AG04450 (cell line): ENCODE measurements at regions not wholly inside any gene's neighbourhood (a gene's known extent, or its start where the extent isn't known, plus 50 kb on each side); places are given as distances from the start of the nearest gene placed in this dataset.

Experiments
- CTCF ChIA-PET: fragments of 300-600, 350-600 bp; formaldehyde crosslinking; extraction: SDS; loops from one replicate; lab custom pipeline; 2022; ENCODE audit warnings: antibody characterized with exemption, inconsistent platforms; lab: Charles Lee
- POLR2A ChIA-PET: fragments of 350-600 bp; formaldehyde crosslinking; extraction: SDS; loops from one replicate; lab custom pipeline; 2021; ENCODE audit warnings: antibody characterized with exemption, inconsistent platforms; lab: Yijun Ruan, JAX
- DNase-seq: peaks from one replicate; pipeline ENCODE4 v3.0.0-alpha.2; 2011; ENCODE audit warnings: low read depth, low spot score
- H3K27ac ChIP-seq: one replicate; pipeline ENCODE4 v1.5.1; 2012; ENCODE audit warnings: low read depth, low read length, control low read depth
- H3K27me3 ChIP-seq: one replicate; pipeline ENCODE4 v1.6.0; 2012; ENCODE audit warnings: low read length; ENCODE audit not compliant: control insufficient read depth, insufficient read depth
- H3K4me3 ChIP-seq: 2 replicates; pipeline ENCODE4 v1.5.1; 2011; ENCODE audit warnings: mild to moderate bottlenecking, low read depth, low read length, control low read depth
- H3K9me3 ChIP-seq: 2 replicates; pipeline ENCODE4 v1.5.1; 2012; ENCODE audit warnings: low read length; ENCODE audit not compliant: control insufficient read depth, insufficient read depth
- CTCF ChIP-seq: IDR thresholded peaks from 2 replicates; pipeline ENCODE4 v1.5.1; 2011; ENCODE audit warnings: low read depth, low read length, control low read depth, inconsistent platforms

GRCh38 chr16:88276591-88276990 lies 106.2 kb upstream of the ZNF469 start:
- Histone ChIP-seq H3K27me3 (no peaks in the 10 kb centered on the region), H3K9me3 (peaks cover 25% of the 10 kb centered on the region), H3K4me3 (no peak overlapping the region), H3K27ac (no peak overlapping the region)
- ChIA-PET POLR2A (no interaction called here), CTCF (no interaction called here)
- DNase-seq, result no peak
- TF ChIP-seq CTCF, result no peak

DNA sequence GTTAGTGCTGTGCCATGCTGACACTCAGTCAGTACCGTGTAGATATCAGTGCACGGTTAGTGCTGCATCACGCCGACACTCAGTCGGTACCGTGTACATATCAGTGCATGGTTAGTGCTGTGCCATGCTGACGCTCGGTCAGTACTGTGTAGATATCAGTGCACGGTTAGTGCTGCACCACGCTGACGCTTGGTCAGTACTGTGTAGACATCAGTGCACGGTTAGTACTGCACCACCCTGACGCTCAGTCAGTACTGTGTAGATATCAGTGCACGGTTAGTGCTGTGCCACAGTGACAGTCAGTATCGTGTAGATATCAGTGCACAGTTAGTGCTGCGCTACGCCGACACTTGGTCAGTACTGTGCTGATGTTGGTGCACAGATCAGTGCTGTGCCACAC lies 102.8 kb upstream of the ZNF469 start:
- no peak for DNase-seq
- TF ChIP-seq CTCF, result no peak
- Histone ChIP-seq H3K27ac (no peak overlapping the region), H3K27me3 (no peaks in the 10 kb centered on the region), H3K4me3 (no peak overlapping the region), H3K9me3 (peaks cover 38% of the 10 kb centered on the region)
- POLR2A ChIA-PET, result no interaction called here
- CTCF ChIA-PET, result no interaction called here

DNA sequence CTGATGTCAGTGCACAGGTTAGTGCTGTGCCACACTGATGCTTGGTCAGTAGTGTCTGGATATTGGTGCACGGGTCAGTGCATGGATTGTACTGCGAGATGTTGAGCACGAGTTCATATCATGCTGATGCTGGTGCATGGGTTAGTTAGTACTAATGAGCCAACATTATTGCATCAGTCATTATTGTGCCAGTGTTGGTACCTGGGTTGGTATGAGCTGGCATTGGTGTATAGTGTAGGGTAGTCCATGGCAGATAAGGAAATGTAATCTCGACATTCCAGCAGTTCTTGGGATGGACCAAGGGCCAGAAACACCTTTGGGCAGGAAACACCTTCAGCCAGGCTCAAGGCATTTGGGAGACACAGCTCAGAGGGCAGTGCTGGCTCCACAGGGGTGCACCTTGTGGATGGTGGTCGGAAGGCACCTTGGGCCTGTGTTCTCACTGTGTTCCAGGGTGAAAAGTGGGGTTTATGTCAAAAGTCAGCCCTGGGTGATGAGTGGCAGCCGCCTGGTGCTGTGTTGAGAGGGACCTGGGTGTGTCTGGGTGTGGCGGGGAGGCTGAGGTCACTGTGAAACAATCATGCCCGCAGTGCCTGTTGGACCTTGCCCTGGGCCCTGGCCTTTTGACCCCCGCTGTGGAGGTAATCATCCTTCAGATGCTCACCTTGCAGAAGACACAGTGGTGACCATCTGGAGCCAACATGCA lies 100.7 kb upstream of the ZNF469 start:
- no peak overlapping the region for H3K4me3 ChIP-seq
- no peak for DNase-seq
- no peaks in the 10 kb centered on the region for H3K27me3 ChIP-seq
- H3K9me3 ChIP-seq, result peaks cover 54% of the 10 kb centered on the region
- TF ChIP-seq CTCF, result no peak
- H3K27ac ChIP-seq, result no peak overlapping the region
- POLR2A ChIA-PET, result interaction anchor here (1.0 to 1.7 kb wide), 3 partner anchors 19 to 25 kb away, joined by 3 to 7 read pairs (median 4); no protein-coding TSS in a partner anchor
- CTCF ChIA-PET, result no interaction called here

- Histone ChIP-seq H3K9me3 (peaks cover 56% of the 10 kb centered on the region), H3K27me3 (no peaks in the 10 kb centered on the region), H3K27ac (peak overlapping the region; percentile 57), H3K4me3 (no peak overlapping the region)
- ChIA-PET CTCF (no interaction called here), POLR2A (interaction anchor here (0.6 to 1.7 kb wide), 5 partner anchors 8 to 100 kb away, joined by 3 to 10 read pairs (median 4); partner anchors contain the start of gene ZNF469)
- TF ChIP-seq CTCF, result no peak
- DNase-seq, result peak; percentile 21
These were observed 100.0 kb upstream of the ZNF469 start for GRCh38 chr16:88282564-88283395.

DNA sequence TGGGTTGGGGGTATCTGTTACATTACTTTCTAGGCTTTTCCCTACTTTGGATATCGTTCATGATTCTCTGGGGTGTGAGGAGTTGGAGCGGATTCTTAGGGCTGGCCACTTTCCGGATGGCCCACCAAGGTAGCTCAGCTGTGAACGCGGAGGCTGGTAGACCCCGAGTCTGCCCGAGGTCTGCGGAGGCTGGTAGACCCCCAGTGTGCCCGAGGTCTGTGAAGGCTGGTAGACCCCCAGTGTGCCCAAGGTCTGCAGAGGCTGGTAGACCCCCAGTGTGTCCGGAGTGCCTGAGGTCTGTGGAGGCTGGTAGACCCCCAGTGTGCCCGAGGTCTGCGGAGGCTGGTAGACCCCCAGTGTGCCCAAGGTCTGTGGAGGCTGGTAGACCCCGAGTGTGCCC lies 99.2 kb upstream of the ZNF469 start:
- ChIA-PET CTCF (no interaction called here), POLR2A (interaction anchor here (0.7 kb wide), 1 partner anchor 9 kb away, joined by 3 read pairs; no protein-coding TSS in a partner anchor)
- Histone ChIP-seq H3K4me3 (no peak overlapping the region), H3K27me3 (no peaks in the 10 kb centered on the region), H3K9me3 (peaks cover 56% of the 10 kb centered on the region), H3K27ac (no peak overlapping the region)
- no peak for DNase-seq
- TF ChIP-seq CTCF, result no peak
